ENCODE measurements at regions not wholly inside any gene's neighbourhood (a gene's known extent, or its start where the extent isn't known, plus 50 kb on each side); places are given as distances from the start of the nearest gene placed in this dataset.

- TF ChIP-seq SIX5 (IDR thresholded peaks at IDR 0.05; ENCODE audit: low read depth, low read length, severe bottlenecking) (no peak), EED (IDR thresholded peaks at IDR 0.05; ENCODE audit: low read depth) (no peak), EP300 (IDR thresholded peaks at IDR 0.05; ENCODE audit: borderline replicate concordance in 1 of 2, control insufficient read depth in 1 of 2, low read depth in 2 of 2, low read length in 2 of 2) (no peak), CHD1 (IDR thresholded peaks at IDR 0.05; ENCODE audit: low read depth, low read length) (no peak), POLR2A (IDR thresholded peaks at IDR 0.05; ENCODE audit: low read depth, low read length) (no peak), ETV6 (conservative IDR thresholded peaks at IDR 0.05 in 1 of 2, IDR thresholded peaks at IDR 0.05 in 1 of 2; ENCODE audit: borderline replicate concordance in 1 of 2, low read depth in 1 of 2) (no peak), CREB1 (IDR thresholded peaks at IDR 0.05; ENCODE audit: low read depth) (no peak), HSF1 (IDR thresholded peaks at IDR 0.05; ENCODE audit: low read depth, low read length) (no peak)
These were observed 663.7 kb downstream of the PTPRC start (continued) for GRCh38 chr1:199302554-199302953.

GRCh38 chr1:199303035-199303434 lies 664.2 kb downstream of the PTPRC start:
- WGBS (ENCODE audit: insufficient coverage, insufficient replicate concordance, low lambda C conversion rate, missing lambda C conversion rate): 6% methylated on average over 2 of the region's 2 CpGs
- Histone ChIP-seq H3K36me3 (ENCODE audit: control insufficient read depth in 2 of 2, insufficient read depth in 2 of 2, low read length in 1 of 2) (no peaks in the 10 kb centered on the region), H2AFZ (ENCODE audit: control insufficient read depth, low read depth, low read length) (no peak overlapping the region), H3K9ac (ENCODE audit: control insufficient read depth, insufficient read depth, low read length) (no peak overlapping the region), H3K4me2 (ENCODE audit: control insufficient read depth, insufficient read depth) (no peak overlapping the region), H3K27ac (ENCODE audit: control insufficient read depth, insufficient read depth) (no peak overlapping the region), H3K79me2 (ENCODE audit: control insufficient read depth, insufficient read depth, low read length) (no peaks in the 10 kb centered on the region), H4K20me1 (ENCODE audit: control insufficient read depth, insufficient read depth) (no peaks in the 10 kb centered on the region; the same call in 1 of the 2 replicates), H3K4me3 (no peak overlapping the region), H3K4me1 (ENCODE audit: control insufficient read depth, insufficient read depth, low read length) (peaks cover 3% of the 10 kb centered on the region; the same call in 1 of the 2 replicates), H3K9me3 (replicated peaks; ENCODE audit: control insufficient read depth, insufficient read depth, low read length) (no peaks in the 10 kb centered on the region), H3K27me3 (replicated peaks in 1 of 2; ENCODE audit: control insufficient read depth in 2 of 2, insufficient read depth in 2 of 2, low read length in 1 of 2) (no peaks in the 10 kb centered on the region)
- SMC1A ChIA-PET (ENCODE audit: uncharacterized antibody, unreplicated experiment): no interaction called here
- POLR2A ChIA-PET: no interaction called here
- intact Hi-C loops (cut with micrococcal nuclease; ENCODE audit: unreplicated experiment) (no loop called here), in situ Hi-C loops (cut with MboI) (no loop called here)
- CTCF ChIA-PET: interaction anchor here (1.1 kb wide), 1 partner anchor 161 kb away, joined by 5 read pairs; no protein-coding TSS in a partner anchor
- RAD21 ChIA-PET (ENCODE audit: unreplicated experiment): no interaction called here
- FAIRE-seq: no peak
- BruUV-seq (replicated peaks): no TSS peak
- no peak for ATAC-seq
- no peak for DNase-seq (ENCODE audit: low read depth, low spot score)
- TF ChIP-seq MEF2A (IDR thresholded peaks at IDR 0.05; ENCODE audit: insufficient read depth, low read depth, low read length) (no peak), NFYB (IDR thresholded peaks at IDR 0.05; ENCODE audit: insufficient read depth, low read depth, low read length) (no peak), NBN (IDR thresholded peaks at IDR 0.05) (no peak), TARDBP (IDR thresholded peaks at IDR 0.05; ENCODE audit: borderline replicate concordance) (no peak), FOXK2 (IDR thresholded peaks at IDR 0.05) (no peak), IKZF1 (conservative IDR thresholded peaks at IDR 0.05) (no peak), ZSCAN29 (IDR thresholded peaks at IDR 0.05) (no peak), SMAD1 (IDR thresholded peaks at IDR 0.05; ENCODE audit: low read depth, partially characterized antibody) (no peak), USF1 (IDR thresholded peaks at IDR 0.05; ENCODE audit: borderline replicate concordance, extremely low read length, insufficient read depth, low read depth, low read length) (no peak), CUX1 (IDR thresholded peaks at IDR 0.05; ENCODE audit: insufficient replicate concordance, low read depth, low read length) (no peak)
